Kidney (tissue), 13 donors: ENCODE measurements at regions not wholly inside any gene's neighbourhood (a gene's known extent, or its start where the extent isn't known, plus 50 kb on each side); places are given as distances from the start of the nearest gene placed in this dataset.

Experiments used
- DNase-seq, 5 donors: peaks; one replicate each; pipeline ENCODE4 v3.0.0-alpha.2; 2013 to 2020
- FAIRE-seq: peaks from 2 replicates; lab custom pipeline; 2012; peaks lifted over from hg19 to GRCh38; lab: Jason Lieb, UNC
- H3K27ac ChIP-seq, 2 donors: one replicate each; pipeline ENCODE4 v1.7.0; 2013; ENCODE audit warnings: low read depth in 2 of 2, low read length in 2 of 2, inconsistent platforms in 1 of 2
- H3K27me3 ChIP-seq: one replicate; pipeline ENCODE4 v1.7.1; 2013; ENCODE audit warnings: low read length, inconsistent platforms; ENCODE audit not compliant: control insufficient read depth, insufficient read depth
- H3K36me3 ChIP-seq, 3 donors: one replicate each; pipeline versions ENCODE4 v1.7.0 to v1.7.1; 2013; ENCODE audit warnings: low read length in 3 of 3, control low read depth in 1 of 3, inconsistent platforms in 1 of 3; ENCODE audit not compliant: insufficient read depth in 3 of 3, control insufficient read depth in 2 of 3
- H3K4me1 ChIP-seq, 3 donors: one replicate each; pipeline versions ENCODE4 v1.7.0 to v1.7.1; 2013; ENCODE audit warnings: low read length in 3 of 3, inconsistent platforms in 1 of 3, low read depth in 1 of 3; ENCODE audit not compliant: control insufficient read depth in 2 of 3, insufficient read depth in 2 of 3
- H3K4me3 ChIP-seq, 3 donors: one replicate each; pipeline versions ENCODE4 v1.7.0 to v1.8.1; 2013; ENCODE audit warnings: low read length in 3 of 3, control low read depth in 1 of 3, inconsistent platforms in 1 of 3
- H3K9ac ChIP-seq, 3 donors: one replicate each; pipeline versions ENCODE4 v1.7.0 to v1.7.1; 2013; ENCODE audit warnings: low read length in 3 of 3, control low read depth in 1 of 3, inconsistent platforms in 1 of 3
- H3K9me3 ChIP-seq, 3 donors: one replicate each; pipeline versions ENCODE4 v1.7.0 to v1.7.1; 2013; ENCODE audit warnings: low read length in 3 of 3, control low read depth in 1 of 3, inconsistent platforms in 1 of 3; ENCODE audit not compliant: control insufficient read depth in 2 of 3, insufficient read depth in 1 of 3
- intact Hi-C: fragments of 100-400 bp; cut with DNase I; formaldehyde crosslinking; loops from one replicate; pipeline ENCODE4 v1.11.1; 2022
- TF ChIP-seq, protein P1 (sequence below): IDR thresholded peaks from 3 replicates; pipeline ENCODE4 v1.5.1; 2012; ENCODE audit warnings: mild to moderate bottlenecking, moderate library complexity, borderline replicate concordance; ENCODE audit not compliant: insufficient read depth; ENCODE audit errors: extremely low read depth
- donor health status: control.
- donor health status: control.
- donor health status: control.
- donor health status: control.
- donor health status: control.
- donor health status: DM: yes; HTN: yes; CAD: no.
- donor health status: Normal renal cell carcinoma (clear cell type).

- FAIRE-seq (no peak), DNase-seq (no peak)
- Histone ChIP-seq H3K36me3 (no peaks in the 10 kb centered on the region), H3K27me3 (no peaks in the 10 kb centered on the region), H3K9ac (no peak overlapping the region), H3K4me3 (no peak overlapping the region), H3K9me3 (no peaks in the 10 kb centered on the region), H3K27ac (no peak overlapping the region), H3K4me1 (no peaks in the 10 kb centered on the region)
- TF ChIP-seq, protein P1, sequence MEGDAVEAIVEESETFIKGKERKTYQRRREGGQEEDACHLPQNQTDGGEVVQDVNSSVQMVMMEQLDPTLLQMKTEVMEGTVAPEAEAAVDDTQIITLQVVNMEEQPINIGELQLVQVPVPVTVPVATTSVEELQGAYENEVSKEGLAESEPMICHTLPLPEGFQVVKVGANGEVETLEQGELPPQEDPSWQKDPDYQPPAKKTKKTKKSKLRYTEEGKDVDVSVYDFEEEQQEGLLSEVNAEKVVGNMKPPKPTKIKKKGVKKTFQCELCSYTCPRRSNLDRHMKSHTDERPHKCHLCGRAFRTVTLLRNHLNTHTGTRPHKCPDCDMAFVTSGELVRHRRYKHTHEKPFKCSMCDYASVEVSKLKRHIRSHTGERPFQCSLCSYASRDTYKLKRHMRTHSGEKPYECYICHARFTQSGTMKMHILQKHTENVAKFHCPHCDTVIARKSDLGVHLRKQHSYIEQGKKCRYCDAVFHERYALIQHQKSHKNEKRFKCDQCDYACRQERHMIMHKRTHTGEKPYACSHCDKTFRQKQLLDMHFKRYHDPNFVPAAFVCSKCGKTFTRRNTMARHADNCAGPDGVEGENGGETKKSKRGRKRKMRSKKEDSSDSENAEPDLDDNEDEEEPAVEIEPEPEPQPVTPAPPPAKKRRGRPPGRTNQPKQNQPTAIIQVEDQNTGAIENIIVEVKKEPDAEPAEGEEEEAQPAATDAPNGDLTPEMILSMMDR = no peak
- intact Hi-C loops = no loop called here
Measured at GRCh38 chr2:64784168-64785061, 130.7 kb upstream of the SERTAD2 start.

GRCh38 chr2:64785245-64785644 lies 131.5 kb upstream of the SERTAD2 start:
- FAIRE-seq (no peak), DNase-seq (no peak)
- Histone ChIP-seq H3K36me3 (no peaks in the 10 kb centered on the region), H3K27ac (no peak overlapping the region), H3K4me1 (no peaks in the 10 kb centered on the region), H3K9me3 (no peaks in the 10 kb centered on the region), H3K4me3 (no peak overlapping the region), H3K27me3 (no peaks in the 10 kb centered on the region), H3K9ac (no peak overlapping the region)
- intact Hi-C loops = no loop called here
- TF ChIP-seq, protein P1 = no peak

GRCh38 chr2:64786343-64787018 lies 132.8 kb upstream of the SERTAD2 start:
- TF ChIP-seq, protein P1 = no peak
- Histone ChIP-seq H3K9ac (no peak overlapping the region), H3K27me3 (no peaks in the 10 kb centered on the region), H3K9me3 (no peaks in the 10 kb centered on the region), H3K36me3 (no peaks in the 10 kb centered on the region), H3K27ac (no peak overlapping the region), H3K4me1 (no peaks in the 10 kb centered on the region), H3K4me3 (no peak overlapping the region)
- intact Hi-C loops = no loop called here
- FAIRE-seq (no peak), DNase-seq (no peak)
